H1 (cell line): ENCODE measurements at regions not wholly inside any gene's neighbourhood (a gene's known extent, or its start where the extent isn't known, plus 50 kb on each side); places are given as distances from the start of the nearest gene placed in this dataset.

Experiments
- CTCF ChIA-PET: fragments of 300-600 bp; sonication (Branson Sonifier 250); formaldehyde crosslinking; loops from one replicate; lab custom pipeline; 2021; ENCODE audit not compliant: partially characterized antibody; lab: Charles Lee
- POLR2A ChIA-PET: fragments of 300-600 bp; sonication (Branson Sonifier 250); formaldehyde crosslinking; loops from one replicate; lab custom pipeline; 2021; ENCODE audit warnings: inconsistent platforms; ENCODE audit not compliant: partially characterized antibody; lab: Charles Lee
- DNase-seq, 2 experiments: peaks; one replicate each; pipeline versions ENCODE4 v3.0.0 to v3.0.0-alpha.2; 2010 to 2022; ENCODE audit warnings: low spot score in 2 of 2, low read depth in 1 of 2, mixed read lengths in 1 of 2
- FAIRE-seq: peaks from 2 replicates; lab custom pipeline; 2011; peaks lifted over from hg19 to GRCh38; lab: Jason Lieb, UNC
- H2AFZ ChIP-seq: 2 replicates; pipeline ENCODE4 v1.8.1; 2012; ENCODE audit warnings: low read length, inconsistent platforms
- H2AK5ac ChIP-seq: 2 replicates; pipeline ENCODE4 v1.6.1; 2013; ENCODE audit warnings: low read depth, low read length
- H2BK120ac ChIP-seq: replicated peaks from 2 replicates; pipeline ENCODE3; 2013; ENCODE audit warnings: low read depth, low read length, inconsistent platforms
- H2BK12ac ChIP-seq: 2 replicates; pipeline ENCODE4 v1.6.1; 2013; ENCODE audit warnings: low read depth, low read length
- H2BK15ac ChIP-seq: 2 replicates; pipeline ENCODE4 v1.6.1; 2013; ENCODE audit warnings: low read length
- H2BK20ac ChIP-seq: 2 replicates; pipeline ENCODE4 v1.6.1; 2013; ENCODE audit warnings: low read length
- H2BK5ac ChIP-seq: 2 replicates; pipeline ENCODE4 v1.6.1; 2013; ENCODE audit warnings: low read depth, low read length
- H3K14ac ChIP-seq: 2 replicates; pipeline ENCODE4 v1.6.1; 2013; ENCODE audit warnings: inconsistent platforms; ENCODE audit not compliant: insufficient read length
- H3K18ac ChIP-seq: 2 replicates; pipeline ENCODE4 v1.6.1; 2013; ENCODE audit warnings: low read length; ENCODE audit errors: extremely low read depth
- H3K23ac ChIP-seq: 2 replicates; pipeline ENCODE4 v1.6.1; 2013; ENCODE audit warnings: inconsistent platforms; ENCODE audit not compliant: insufficient read length
- H3K23me2 ChIP-seq: 2 replicates; pipeline ENCODE4 v1.6.1; 2013; ENCODE audit warnings: low read depth, low read length
- H3K27ac ChIP-seq: 2 replicates; pipeline ENCODE4 v1.6.1; 2011; ENCODE audit warnings: low read depth, low read length, inconsistent platforms
- H3K27me3 ChIP-seq, 4 experiments: replicated peaks in 1 of 4; 1 replicate in 1 of 4; 2 replicates in 3 of 4; pipeline versions ENCODE4 v1.6.1 to v1.8.1; 2011 to 2013; ENCODE audit warnings: low read length in 3 of 4, mild to moderate bottlenecking in 3 of 4, inconsistent platforms in 2 of 4, mixed read lengths in 2 of 4, moderate library complexity in 1 of 4; ENCODE audit not compliant: control insufficient read depth in 3 of 4, insufficient read depth in 3 of 4; ENCODE audit errors: extremely low read depth in 1 of 4
- H3K36me3 ChIP-seq, 4 experiments: 2 replicates each; pipeline versions ENCODE4 v1.6.1 to v1.8.1; 2011 to 2013; ENCODE audit warnings: mild to moderate bottlenecking in 4 of 4, low read length in 3 of 4, moderate library complexity in 2 of 4, control low read depth in 1 of 4, inconsistent platforms in 1 of 4; ENCODE audit not compliant: insufficient read depth in 4 of 4, control insufficient read depth in 2 of 4
- H3K4ac ChIP-seq: replicated peaks from 2 replicates; pipeline ENCODE3; 2013; ENCODE audit warnings: low read length, low read depth, mixed read lengths, inconsistent platforms; ENCODE audit not compliant: insufficient read length
- H3K4me1 ChIP-seq, 4 experiments: replicated peaks in 1 of 4; 1 replicate in 1 of 4; 2 replicates in 3 of 4; pipeline versions ENCODE4 v1.6.1 to v1.8.1; 2011 to 2013; ENCODE audit warnings: low read length in 3 of 4, inconsistent platforms in 2 of 4, mixed read lengths in 1 of 4; ENCODE audit not compliant: insufficient read depth in 4 of 4, control insufficient read depth in 3 of 4
- H3K4me2 ChIP-seq, 2 experiments: 2 replicates each; pipeline versions ENCODE4 v1.6.1 to v1.8.1; 2011 to 2013; ENCODE audit warnings: low read depth in 2 of 2, low read length in 2 of 2, control low read depth in 1 of 2, inconsistent platforms in 1 of 2, mild to moderate bottlenecking in 1 of 2; ENCODE audit not compliant: insufficient read depth in 1 of 2
- H3K4me3 ChIP-seq, 4 experiments: fragments of 200-600, 300-600 bp in 1 of 4; sonication (generic), shearing (Covaris generic), sonication (Bioruptor Twin) in 1 of 4; 2 replicates each; pipeline versions ENCODE4 v1.5.1 to v1.8.1; 2011 to 2016; ENCODE audit warnings: low read length in 4 of 4, low read depth in 3 of 4, control low read depth in 2 of 4, inconsistent platforms in 2 of 4, mild to moderate bottlenecking in 2 of 4, mixed read lengths in 1 of 4, moderate library complexity in 1 of 4; ENCODE audit not compliant: insufficient read depth in 2 of 4; ENCODE audit errors: extremely low read depth in 1 of 4
- H3K56ac ChIP-seq: replicated peaks from 2 replicates; pipeline ENCODE3; 2013; ENCODE audit warnings: low read depth, mild to moderate bottlenecking, mixed read lengths, low read length, inconsistent platforms; ENCODE audit not compliant: insufficient read length
- H3K79me1 ChIP-seq: 2 replicates; pipeline ENCODE4 v1.6.1; 2013; ENCODE audit warnings: low read depth, low read length, control low read depth
- H3K79me2 ChIP-seq, 2 experiments: 2 replicates each; pipeline versions ENCODE4 v1.6.1 to v1.8.1; 2012 to 2013; ENCODE audit warnings: low read length in 2 of 2, mild to moderate bottlenecking in 2 of 2, inconsistent platforms in 1 of 2; ENCODE audit not compliant: insufficient read depth in 2 of 2, control insufficient read depth in 1 of 2
- H3K9ac ChIP-seq, 4 experiments: replicated peaks in 1 of 4; 1 replicate in 1 of 4; 2 replicates in 3 of 4; pipeline versions ENCODE4 v1.6.1 to v1.8.1; 2011 to 2013; ENCODE audit warnings: low read depth in 3 of 4, low read length in 3 of 4, control low read depth in 2 of 4, mild to moderate bottlenecking in 2 of 4, moderate library complexity in 2 of 4, inconsistent platforms in 1 of 4; ENCODE audit errors: extremely low read depth in 1 of 4
- H3K9me3 ChIP-seq, 2 experiments: 2 replicates each; pipeline versions ENCODE4 v1.6.1 to v1.8.1; 2012 to 2013; ENCODE audit warnings: mild to moderate bottlenecking in 2 of 2, moderate library complexity in 2 of 2, control low read depth in 1 of 2, inconsistent platforms in 1 of 2, low read depth in 1 of 2, low read length in 1 of 2, mixed read lengths in 1 of 2; ENCODE audit not compliant: insufficient read depth in 2 of 2
- H4K20me1 ChIP-seq, 2 experiments: replicated peaks in 1 of 2; 2 replicates each; pipeline versions ENCODE3 to v1.8.1; 2011 to 2013; ENCODE audit warnings: inconsistent platforms in 2 of 2, low read length in 2 of 2, mild to moderate bottlenecking in 1 of 2; ENCODE audit not compliant: insufficient read depth in 2 of 2, control insufficient read depth in 1 of 2
- H4K5ac ChIP-seq: 2 replicates; pipeline ENCODE4 v1.6.1; 2013; ENCODE audit warnings: low read length, low read depth, mixed read lengths, inconsistent platforms; ENCODE audit not compliant: insufficient read length
- H4K8ac ChIP-seq: 2 replicates; pipeline ENCODE4 v1.8.0; 2013; ENCODE audit warnings: mild to moderate bottlenecking, moderate library complexity, low read length, inconsistent platforms; ENCODE audit not compliant: insufficient read depth; ENCODE audit errors: extremely low read depth
- H4K91ac ChIP-seq: replicated peaks from 2 replicates; pipeline ENCODE3; 2013; ENCODE audit warnings: low read length, mixed read lengths, inconsistent platforms; ENCODE audit not compliant: insufficient read length
- ZNF274 ChIP-seq: IDR thresholded peaks from 2 replicates; pipeline ENCODE4 v1.7.0; 2012; ENCODE audit warnings: low read length, borderline replicate concordance; ENCODE audit errors: extremely low read depth
- WGBS, 2 experiments: shearing (Covaris generic) in 1 of 2; methylation state at CpG; one replicate each; pipeline versions ENCODE4 v1.1.6 to v1.1.7; 2013 to 2015; ENCODE audit warnings: low lambda C conversion rate in 2 of 2, mixed read lengths in 2 of 2, inconsistent platforms in 1 of 2, low coverage in 1 of 2, missing lambda C conversion rate in 1 of 2; ENCODE audit not compliant: insufficient replicate concordance in 2 of 2, insufficient coverage in 1 of 2, insufficient read length in 1 of 2; ENCODE audit errors: extremely low coverage in 1 of 2, missing lambda C conversion rate in 1 of 2; 5-methylcytosine and 5-hydroxymethylcytosine counted together

DNA sequence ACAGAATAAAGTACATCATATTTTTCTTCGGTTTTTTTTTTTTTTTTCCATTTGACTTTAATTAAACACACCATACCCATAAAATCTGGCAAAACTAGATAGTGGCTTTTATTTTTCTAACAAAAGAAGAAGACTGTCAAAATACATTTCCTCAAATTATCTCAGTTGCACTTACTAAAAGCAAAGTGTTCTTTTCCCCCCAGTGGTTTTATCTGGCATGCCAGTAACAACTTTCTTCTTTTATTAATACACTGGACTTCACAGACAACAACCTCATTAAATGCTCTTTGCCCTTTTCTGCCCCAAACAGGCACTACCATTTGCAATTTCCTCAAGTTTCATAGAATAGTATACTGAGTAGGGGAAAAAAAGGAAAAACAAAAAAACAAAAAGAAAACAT is 1792.3 kb downstream of the EFNA5 start:
- Histone ChIP-seq H3K4me3 (no peak overlapping the region), H3K4ac (no peak overlapping the region), H2BK20ac (no peak overlapping the region), H2BK12ac (no peak overlapping the region), H3K27ac (no peak overlapping the region), H3K14ac (no peak overlapping the region), H3K4me2 (no peak overlapping the region), H3K4me1 (no peaks in the 10 kb centered on the region), H4K8ac (no peak overlapping the region), H4K91ac (no peak overlapping the region), H2BK5ac (no peak overlapping the region), H2BK120ac (no peak overlapping the region), H3K9me3 (no peaks in the 10 kb centered on the region), H4K20me1 (no peaks in the 10 kb centered on the region), H3K79me2 (no peaks in the 10 kb centered on the region), H3K79me1 (no peaks in the 10 kb centered on the region), H2AFZ (no peak overlapping the region), H3K27me3 (no peaks in the 10 kb centered on the region), H3K18ac (no peak overlapping the region), H3K23ac (no peak overlapping the region), H2AK5ac (no peak overlapping the region), H3K23me2 (no peaks in the 10 kb centered on the region), H3K36me3 (no peaks in the 10 kb centered on the region), H3K9ac (no peak overlapping the region), H3K56ac (no peak overlapping the region), H2BK15ac (no peak overlapping the region), H4K5ac (no peak overlapping the region)
- FAIRE-seq (no peak), DNase-seq (no peak)
- no peak for TF ChIP-seq ZNF274
- ChIA-PET CTCF (interaction anchor here (0.7 to 2.0 kb wide), 3 partner anchors 10 to 91 kb away, joined by 3 to 15 read pairs (median 3); no protein-coding TSS in a partner anchor), POLR2A (no interaction called here)
- 71% methylated on average over 1 of the region's 1 CpG; no CpG with 5 or more reads in 1 of the 2 experiments for WGBS, 2 experiments
